Jurkat, Clone E6-1 (cell line): ENCODE measurements at regions not wholly inside any gene's neighbourhood (a gene's known extent, or its start where the extent isn't known, plus 50 kb on each side); places are given as distances from the start of the nearest gene placed in this dataset.
"Not testable (repeated sequence)": the region's sequence is repeated elsewhere in the genome, so short reads cannot be mapped to it uniquely, and the experiment has no call there.

Experiments used
- DNase-seq: peaks from one replicate; pipeline ENCODE4 v3.0.0-alpha.2; 2011; ENCODE audit warnings: low read depth, low spot score
- H3K4me3 ChIP-seq: 2 replicates; pipeline ENCODE4 v1.5.1; 2011; ENCODE audit warnings: mild to moderate bottlenecking, low read length, control low read depth, moderate library complexity

DNA sequence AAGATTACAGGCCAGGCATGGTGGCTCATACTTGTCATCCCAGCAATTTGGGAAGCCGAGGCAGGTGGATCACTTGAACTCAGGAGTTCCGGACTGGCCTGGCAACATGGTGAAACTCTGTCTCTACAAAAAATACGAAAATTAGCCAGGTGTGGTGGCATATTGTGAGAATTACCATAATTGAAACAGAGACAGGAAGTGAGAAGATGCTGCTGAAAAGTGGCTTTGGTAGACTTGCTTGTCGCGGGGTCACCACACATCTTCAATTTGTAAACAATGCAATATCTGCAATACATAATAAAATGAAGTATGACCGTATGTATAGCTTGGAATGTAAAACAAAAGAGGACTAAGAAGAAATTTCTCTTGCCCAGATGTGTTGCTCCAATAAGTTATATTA lies 490.5 kb downstream of the GABRG2 start:
- no peak for DNase-seq
- no peak overlapping the region for H3K4me3 ChIP-seq

DNA sequence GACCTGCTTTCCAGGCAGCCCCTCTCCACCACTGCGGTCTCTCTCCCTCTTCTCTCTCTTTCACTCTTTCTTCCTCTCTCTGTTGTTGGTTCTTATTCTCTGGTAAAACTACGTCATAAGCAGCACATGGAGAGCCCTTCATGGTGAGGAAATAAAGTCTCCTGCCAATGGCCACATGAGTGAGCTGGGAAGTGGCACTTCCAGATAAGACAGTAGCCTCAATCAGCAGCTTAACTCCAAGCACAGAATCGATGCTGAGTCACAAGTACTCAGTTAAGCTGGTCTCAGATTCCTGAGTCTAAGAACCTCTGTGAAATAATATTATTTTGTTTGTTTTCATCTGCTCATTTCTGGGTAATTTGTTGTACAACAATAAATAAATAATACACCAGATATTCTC lies 500.1 kb downstream of the GABRG2 start:
- no peak overlapping the region for H3K4me3 ChIP-seq
- DNase-seq = no peak

DNA sequence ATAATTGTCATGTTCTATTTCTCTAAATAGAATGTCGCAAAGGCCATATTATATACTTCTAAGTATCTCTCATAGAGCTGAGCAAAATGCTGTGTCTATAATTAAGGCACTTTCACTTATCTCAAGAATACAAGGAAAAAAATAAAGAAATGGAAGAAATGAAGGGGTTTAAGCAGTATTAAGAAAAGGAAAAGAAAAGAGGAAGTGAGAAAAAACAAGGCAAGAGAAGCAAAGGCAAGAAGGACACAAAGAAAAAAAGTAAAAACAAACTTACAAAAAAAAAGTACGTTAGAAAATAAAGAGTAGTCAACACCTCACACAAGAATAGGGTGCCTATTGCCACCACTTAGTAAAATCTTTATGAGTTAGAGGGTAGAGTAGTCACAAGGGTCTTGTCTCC lies 506.2 kb downstream of the GABRG2 start:
- no peak overlapping the region for H3K4me3 ChIP-seq
- DNase-seq = no peak

DNA sequence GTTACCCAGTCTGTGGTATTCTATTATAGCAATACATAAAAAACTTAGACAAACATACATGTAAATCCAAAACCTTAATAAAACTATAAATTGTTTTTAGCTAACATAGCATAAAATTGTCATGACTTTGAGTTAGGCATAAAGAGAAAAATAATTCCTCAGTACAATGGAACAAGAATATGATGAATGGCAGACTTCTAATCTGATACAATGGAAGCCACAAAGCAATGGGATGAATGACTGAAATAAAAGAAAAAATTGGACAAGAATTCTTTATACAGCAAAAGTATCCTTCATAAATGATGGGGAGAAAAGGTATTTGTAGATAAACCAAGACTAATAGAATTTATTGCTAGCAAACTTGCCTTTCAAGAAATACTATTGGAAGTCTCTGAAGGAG lies 524.2 kb downstream of the GABRG2 start:
- no peak for DNase-seq
- no peak overlapping the region for H3K4me3 ChIP-seq

DNA sequence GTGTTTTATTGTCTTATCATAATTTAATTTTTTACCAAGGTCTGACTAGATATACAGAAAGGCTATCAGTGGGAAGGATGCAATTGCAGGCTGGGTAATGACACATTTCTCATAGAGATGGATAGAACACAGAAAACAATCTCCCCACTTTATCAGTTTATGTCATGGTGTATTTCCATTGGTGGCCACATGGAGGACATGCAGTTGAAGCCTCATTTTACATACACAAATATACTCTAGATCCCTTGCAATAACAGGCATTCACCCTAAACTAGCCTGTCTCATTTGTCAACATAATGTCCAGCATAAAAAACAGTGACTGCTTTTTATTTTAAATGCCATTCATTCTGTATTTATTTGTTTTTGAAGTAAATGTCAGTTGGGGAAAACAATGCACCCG lies 526.3 kb downstream of the GABRG2 start:
- peak; percentile 3 for DNase-seq
- no peak overlapping the region for H3K4me3 ChIP-seq

DNA sequence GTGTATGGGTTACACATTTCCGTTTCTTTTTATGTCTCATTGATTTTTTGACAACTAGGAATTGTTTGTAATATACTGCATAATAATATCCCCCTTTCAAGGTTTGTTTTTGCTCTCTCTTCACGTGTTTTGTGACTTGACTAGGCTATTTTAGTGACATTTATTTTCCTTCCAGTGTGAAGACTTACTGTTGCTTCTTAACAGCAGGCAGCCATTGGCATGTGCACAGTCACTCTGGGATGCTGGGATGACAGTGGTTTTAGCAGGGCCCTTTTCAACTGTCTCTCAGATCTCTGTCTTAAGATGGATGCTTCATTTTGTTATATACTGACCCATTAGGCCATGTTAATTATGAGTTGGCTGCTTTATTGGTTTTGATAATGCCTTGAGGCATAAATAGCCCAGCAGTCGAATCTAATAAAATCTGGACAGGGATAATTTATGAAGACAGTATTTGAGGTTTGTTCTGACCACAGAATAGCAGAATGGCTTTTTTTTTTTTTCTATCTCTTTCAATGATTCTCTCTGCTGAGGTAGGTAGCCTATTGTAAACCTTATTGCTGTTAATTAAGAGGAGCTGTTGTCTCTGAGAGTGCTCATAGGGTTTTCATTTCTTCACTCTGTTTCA lies 536.0 kb downstream of the GABRG2 start:
- H3K4me3 ChIP-seq = no peak overlapping the region
- DNase-seq = no peak

DNA sequence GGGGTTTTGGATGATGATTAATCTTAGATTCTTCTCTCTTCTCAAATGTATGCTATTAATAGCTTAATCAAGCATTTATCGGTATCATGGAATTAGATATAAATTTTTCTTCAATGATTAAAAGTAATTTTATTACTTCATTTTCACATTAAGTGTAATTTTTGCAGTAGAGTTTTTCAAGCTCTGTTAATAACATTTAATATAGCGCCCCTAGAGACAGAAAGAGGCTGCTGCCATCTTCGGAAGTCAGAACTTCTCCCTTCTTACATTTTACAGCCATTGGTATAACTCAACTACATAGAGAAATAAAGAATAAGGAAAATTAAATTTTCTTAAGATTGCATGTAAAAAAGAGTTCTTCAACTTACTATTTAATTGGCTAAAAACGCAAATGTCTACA lies 540.3 kb downstream of the GABRG2 start:
- DNase-seq = no peak

DNA sequence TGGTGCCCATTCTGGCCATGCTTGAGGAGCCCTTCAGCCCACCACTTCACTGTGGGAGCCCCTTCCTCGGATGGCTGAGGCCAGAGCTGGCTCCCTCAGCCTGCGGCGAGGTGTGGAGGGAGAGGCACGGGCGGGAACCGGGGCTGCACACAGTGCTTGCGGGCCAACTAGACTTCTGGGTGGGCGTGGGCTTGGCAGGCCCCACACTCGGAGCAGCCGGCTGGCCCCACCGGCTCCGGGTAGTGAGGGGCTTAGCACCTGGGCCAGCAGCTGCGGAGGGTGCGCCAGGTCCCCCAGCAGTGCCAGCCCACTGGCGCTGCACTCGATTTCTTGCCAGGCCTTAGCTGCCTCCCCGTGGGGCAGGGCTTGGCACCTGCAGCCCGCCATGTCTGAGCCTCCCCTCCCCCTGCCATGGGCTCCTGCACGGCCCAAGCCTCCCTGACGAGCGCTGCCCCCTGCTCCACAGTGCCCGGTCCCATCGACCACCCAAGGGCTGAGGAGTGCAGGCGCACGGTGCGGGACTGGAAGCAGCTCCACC lies 554.2 kb downstream of the GABRG2 start:
- not testable (repeated sequence) for H3K4me3 ChIP-seq, DNase-seq

More for the DNA sequence above, 540.3 kb downstream of the GABRG2 start:
- H3K4me3 ChIP-seq = no peak overlapping the region

DNA sequence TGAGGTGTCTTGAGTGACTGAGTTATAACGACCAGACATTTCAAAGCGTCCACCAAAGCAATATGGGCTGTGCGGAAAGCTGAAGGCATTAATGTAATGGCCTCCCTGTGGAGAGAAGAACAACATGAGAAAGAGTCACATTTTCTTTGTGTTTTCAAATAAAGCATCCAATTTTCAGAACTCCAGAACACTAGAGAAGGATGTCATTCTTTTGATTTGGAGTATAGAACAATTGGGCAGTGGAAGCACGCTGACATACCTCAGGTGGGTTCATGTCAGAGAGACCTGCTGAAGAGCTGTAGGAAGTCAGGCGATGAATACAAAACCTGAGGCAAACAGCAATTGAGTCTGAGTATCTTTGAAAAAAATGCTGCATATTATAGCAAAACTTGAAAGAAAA lies 556.5 kb downstream of the GABRG2 start:
- no peak for DNase-seq
- H3K4me3 ChIP-seq = no peak overlapping the region

DNA sequence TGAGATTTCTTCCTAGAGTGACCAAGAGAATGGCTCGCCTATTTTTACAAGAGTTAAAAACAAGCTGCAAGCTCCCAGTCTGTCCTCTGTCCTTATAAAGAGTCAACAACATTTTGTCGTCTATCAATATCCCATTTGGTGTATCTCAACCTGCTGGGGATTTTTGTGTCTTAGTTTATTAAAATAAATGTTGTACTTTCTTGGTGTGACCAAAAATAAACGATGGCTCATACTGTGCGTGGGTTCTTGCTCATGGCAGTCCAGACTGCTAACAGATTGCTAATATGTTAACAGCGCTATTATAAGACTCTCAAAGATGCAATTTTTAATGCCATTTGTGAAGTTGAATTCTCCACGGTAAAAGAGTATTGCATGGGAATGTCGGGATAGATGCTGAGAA lies 569.9 kb downstream of the GABRG2 start:
- no peak overlapping the region for H3K4me3 ChIP-seq
- no peak for DNase-seq

DNA sequence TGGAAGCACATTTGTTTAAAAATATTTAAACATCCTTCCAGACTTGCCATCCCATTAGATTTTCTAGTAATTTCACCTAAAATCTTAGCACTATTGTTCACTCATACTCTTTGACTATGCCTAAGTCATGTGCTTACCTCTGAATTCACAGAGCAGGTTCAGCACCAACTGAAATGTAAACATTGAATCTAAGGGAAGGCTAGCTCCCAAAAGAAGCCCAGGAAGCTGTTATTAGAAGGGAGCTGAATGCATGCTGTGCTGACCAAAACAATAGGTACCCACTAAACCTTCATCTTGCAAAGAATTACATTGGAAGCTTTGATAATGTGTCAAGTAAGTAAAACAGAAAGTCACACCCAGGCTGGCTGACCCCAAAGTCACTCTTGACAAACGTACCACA lies 571.3 kb downstream of the GABRG2 start:
- DNase-seq = no peak
- H3K4me3 ChIP-seq = no peak overlapping the region

DNA sequence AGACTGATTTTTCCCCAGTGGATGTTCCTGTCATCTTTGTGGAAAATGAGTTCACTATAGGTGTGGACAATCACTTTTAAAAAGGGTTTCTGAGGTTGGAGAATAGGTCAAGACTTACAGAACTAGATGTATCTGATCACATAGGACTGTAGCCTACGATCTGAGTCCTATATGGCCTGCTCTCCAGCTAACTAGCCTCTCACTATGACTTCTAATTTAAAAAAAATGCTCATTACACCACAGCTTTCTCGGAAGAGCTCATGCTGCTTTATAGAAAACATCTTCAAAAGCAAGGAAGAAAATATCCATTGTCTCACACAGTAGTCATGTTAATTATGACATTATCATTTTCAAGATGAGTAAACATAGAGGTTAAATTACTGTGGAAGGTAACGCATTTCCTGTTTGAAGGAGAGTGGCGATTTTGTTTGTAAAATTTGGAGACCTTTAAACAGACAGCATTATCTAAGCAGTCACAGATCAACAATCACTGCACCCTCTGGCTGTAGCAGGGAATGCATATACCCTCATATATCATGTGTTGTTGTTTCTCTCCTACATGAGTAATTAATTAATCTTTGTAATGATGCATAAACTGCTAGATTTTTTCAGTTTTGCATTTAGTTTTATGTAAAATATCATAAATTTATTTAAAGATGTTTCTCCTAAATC lies 573.7 kb downstream of the GABRG2 start:
- no peak overlapping the region for H3K4me3 ChIP-seq
- no peak for DNase-seq

DNA sequence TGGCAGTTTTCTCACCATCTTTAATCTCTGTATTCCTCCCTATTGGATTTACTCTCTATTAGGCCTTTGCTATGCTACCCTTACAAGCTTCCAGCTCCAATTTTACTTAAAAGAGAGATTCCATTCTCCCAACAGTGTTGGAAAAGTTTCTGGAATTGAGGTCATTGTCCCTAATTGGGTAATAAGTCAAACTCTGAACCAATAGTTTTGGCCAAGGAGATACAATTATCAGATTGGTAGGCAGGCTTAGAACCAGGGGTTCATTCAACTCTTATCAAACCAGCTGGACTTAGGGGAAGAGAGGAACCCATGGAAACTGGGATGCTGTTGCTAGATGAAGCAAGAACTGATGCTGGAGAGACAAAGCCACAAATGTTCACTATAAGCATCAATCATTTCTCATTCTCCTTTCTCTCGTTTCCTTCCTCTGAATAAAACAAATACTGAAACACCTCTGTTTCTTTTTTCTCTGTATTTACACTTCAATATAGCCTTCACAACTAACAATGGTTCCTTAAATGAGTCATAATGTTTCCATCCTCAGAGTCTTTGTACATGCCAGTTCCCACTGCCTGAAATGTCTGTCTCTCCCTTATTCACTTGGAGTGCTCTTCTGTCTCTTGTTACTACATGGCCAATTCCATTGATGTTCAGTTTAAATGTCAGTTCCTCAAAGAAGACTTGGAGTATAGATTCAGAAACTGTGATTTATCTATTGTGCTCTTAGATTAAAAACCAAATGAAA lies 587.3 kb downstream of the GABRG2 start:
- H3K4me3 ChIP-seq = no peak overlapping the region
- no peak for DNase-seq

DNA sequence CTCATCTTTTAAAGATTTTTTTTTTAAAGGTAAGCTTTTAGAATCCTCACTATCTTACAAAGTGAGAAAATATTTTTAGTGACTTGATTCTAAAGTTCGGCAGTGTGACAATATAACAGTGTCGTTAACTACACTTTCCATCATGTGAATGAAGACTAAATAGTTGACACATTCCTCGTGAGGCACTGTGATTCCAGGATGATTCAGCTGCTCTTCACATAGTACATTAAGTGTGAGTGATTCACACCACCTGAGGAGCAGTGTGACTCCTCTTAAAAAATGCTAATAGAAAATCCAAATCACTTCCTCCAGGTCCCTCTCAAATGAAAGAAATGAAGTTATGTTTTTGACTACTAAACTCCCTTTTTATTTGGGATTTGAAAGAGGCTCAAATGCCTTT lies 589.5 kb downstream of the GABRG2 start:
- DNase-seq = no peak
- no peak overlapping the region for H3K4me3 ChIP-seq

DNA sequence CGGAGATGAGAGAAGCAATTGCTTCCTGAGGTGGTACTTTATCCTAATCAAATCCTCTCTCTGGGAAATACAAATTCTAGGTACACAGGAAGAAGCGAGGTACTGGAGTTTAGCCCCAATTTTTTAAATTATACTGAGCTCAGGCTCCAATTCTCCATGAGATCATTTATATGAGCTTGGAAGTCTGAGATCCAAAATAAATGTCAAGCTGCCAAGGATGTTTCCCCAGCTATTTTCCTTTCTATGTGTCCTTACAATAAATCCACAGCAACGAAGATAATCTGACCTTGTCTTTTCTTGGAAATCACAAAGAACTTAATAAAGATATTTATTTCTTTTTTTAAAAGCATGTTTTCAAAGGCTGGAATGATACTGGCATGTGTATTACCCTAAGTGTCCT lies 597.3 kb downstream of the GABRG2 start:
- no peak overlapping the region for H3K4me3 ChIP-seq
- no peak for DNase-seq

DNA sequence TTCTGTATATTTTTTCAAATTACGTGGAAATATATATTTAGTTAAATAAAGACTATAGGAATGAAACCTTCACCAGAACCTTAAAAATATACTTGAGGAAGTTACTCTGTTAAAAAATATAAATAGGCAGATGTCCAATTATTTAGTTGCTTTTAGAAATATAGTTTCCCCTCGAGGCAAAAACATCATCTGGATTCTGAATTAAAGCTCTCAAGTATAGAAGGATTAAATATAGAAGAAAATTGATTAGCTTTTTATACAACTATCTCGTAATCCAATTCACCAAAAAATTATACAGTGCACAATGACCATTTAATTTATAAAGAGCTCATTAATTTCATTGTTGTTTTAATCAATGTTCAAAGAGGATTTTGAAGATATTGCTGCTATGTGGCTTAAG lies 601.4 kb downstream of the GABRG2 start:
- no peak for DNase-seq
- no peak overlapping the region for H3K4me3 ChIP-seq

DNA sequence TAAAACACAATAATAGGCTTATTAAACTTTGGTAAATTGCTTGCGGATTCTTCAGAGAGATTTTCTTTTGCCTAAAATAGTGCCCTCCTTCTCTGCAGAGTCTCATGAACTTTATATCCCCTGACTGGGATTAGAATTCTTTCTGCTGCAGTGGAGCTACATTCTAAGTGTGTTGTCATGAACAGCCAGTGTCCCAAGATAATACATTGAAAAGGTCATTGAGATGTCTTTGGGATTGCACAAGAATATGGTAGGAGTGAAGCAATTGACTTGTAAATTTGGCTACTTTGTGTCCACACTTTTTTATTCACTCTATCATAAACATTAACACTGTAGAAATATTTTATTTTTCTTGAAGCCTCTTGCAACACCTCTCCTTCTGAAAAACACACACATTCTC lies 604.5 kb downstream of the GABRG2 start:
- DNase-seq = no peak
- no peak overlapping the region for H3K4me3 ChIP-seq

DNA sequence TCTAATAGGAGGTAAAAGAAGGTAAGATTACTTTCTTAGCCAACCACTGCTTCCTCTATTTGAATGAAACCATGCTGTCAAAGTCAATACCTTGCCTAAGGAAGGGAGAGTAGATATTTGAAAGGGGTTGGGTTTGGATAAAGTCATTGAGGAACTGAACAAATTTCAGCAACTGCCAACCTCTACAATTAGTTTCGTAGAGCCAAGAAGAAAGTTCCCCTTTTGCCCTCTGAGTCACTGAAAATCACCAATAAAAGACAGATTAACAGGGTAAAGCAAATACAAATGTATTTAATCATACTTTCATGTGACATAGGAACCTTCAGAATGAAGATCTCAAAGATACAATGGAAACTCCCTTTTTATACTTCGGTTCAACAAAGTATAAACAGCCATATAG lies 615.7 kb downstream of the GABRG2 start:
- no peak for DNase-seq

DNA sequence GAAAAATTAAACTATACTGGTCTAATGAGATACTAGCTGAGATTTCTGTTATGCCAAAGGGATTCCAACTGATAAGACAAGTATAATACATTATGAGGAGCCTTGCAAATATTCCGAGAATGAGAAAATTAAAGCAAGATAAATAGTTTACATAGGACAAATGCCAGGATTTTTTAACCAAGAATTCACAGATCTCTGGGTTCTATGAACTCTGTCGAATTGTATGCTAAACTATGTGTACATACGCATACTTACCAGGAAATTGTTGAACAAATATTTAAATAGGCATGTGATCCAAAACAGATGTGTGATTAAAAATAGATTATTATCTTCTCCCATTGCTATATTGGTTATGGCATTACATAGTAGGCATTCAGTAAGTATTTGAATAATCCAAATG lies 616.6 kb downstream of the GABRG2 start:
- no peak overlapping the region for H3K4me3 ChIP-seq
- no peak for DNase-seq

More for the DNA sequence above, 615.7 kb downstream of the GABRG2 start:
- H3K4me3 ChIP-seq = no peak overlapping the region

DNA sequence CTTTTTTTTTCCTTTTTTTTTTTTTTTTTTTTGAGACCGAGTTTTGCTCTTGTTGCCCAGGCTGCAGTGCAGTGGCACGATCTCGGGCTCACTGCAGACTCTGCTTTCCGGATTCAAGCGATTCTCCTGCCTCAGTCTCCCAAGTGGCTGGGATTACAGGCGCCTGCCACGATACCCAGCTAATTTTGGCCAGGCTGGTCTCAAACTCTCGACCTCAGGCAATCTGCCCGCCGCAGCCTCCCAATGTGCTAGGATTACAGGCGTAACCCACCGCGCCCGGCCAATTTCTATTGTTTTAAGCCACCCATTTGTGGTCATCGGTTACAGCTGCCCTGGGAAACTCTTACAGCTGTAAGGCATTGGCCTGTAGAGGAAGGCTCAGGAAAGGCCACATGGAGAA lies 617.7 kb downstream of the GABRG2 start:
- no peak overlapping the region for H3K4me3 ChIP-seq
- DNase-seq = no peak
